ENCODE measurements at regions not wholly inside any gene's neighbourhood (a gene's known extent, or its start where the extent isn't known, plus 50 kb on each side); places are given as distances from the start of the nearest gene placed in this dataset.

- H4K20me1 ChIP-seq (replicated peaks in 1 of 2; ENCODE audit: control insufficient read depth in 1 of 2, insufficient read depth in 2 of 2, low read length in 2 of 2) = no peaks in the 10 kb centered on the region
- no peak overlapping the region for H2AK5ac ChIP-seq (ENCODE audit: low read depth, low read length)
- TF ChIP-seq ASH2L (IDR thresholded peaks at IDR 0.05; ENCODE audit: low read length) = no peak
- no peak for TF ChIP-seq ZNF274 (IDR thresholded peaks at IDR 0.05; ENCODE audit: borderline replicate concordance, extremely low read depth, low read length)
- TF ChIP-seq EZH2 (IDR thresholded peaks at IDR 0.05; ENCODE audit: low read depth, low read length, severe bottlenecking) = no peak
- no peak for TF ChIP-seq RNF2 (IDR thresholded peaks at IDR 0.05; ENCODE audit: borderline replicate concordance, low read depth, low read length, missing control alignments, poor library complexity, severe bottlenecking)
- DNase-seq (ENCODE audit: low read depth in 1 of 2, low spot score in 2 of 2) (no peak), FAIRE-seq (no peak)
- ChIA-PET POLR2A (ENCODE audit: partially characterized antibody) (no interaction called here), CTCF (ENCODE audit: partially characterized antibody) (no interaction called here)
- no peaks in the 10 kb centered on the region for H3K27me3 ChIP-seq (replicated peaks in 1 of 4; ENCODE audit: control insufficient read depth in 3 of 4, extremely low read depth in 1 of 4, insufficient read depth in 3 of 4, low read length in 3 of 4)
- no peak overlapping the region for H3K56ac ChIP-seq (replicated peaks; ENCODE audit: insufficient read length, low read depth, low read length)
- no peak overlapping the region for H4K8ac ChIP-seq (ENCODE audit: extremely low read depth, insufficient read depth, low read length)
- H3K4me3 ChIP-seq (ENCODE audit: extremely low read depth in 1 of 4, insufficient read depth in 2 of 4, low read depth in 3 of 4, low read length in 4 of 4) = no peak overlapping the region
- no peak overlapping the region for H2BK20ac ChIP-seq (ENCODE audit: low read length)
- H2BK5ac ChIP-seq (ENCODE audit: low read depth, low read length) = no peak overlapping the region
- no peak overlapping the region for H3K14ac ChIP-seq (ENCODE audit: insufficient read length)
- no peaks in the 10 kb centered on the region for H3K4me1 ChIP-seq (replicated peaks in 1 of 4; ENCODE audit: control insufficient read depth in 3 of 4, insufficient read depth in 4 of 4, low read length in 3 of 4)
- no peak overlapping the region for H2AFZ ChIP-seq (ENCODE audit: low read length)
- no peak overlapping the region for H3K4me2 ChIP-seq (ENCODE audit: insufficient read depth in 1 of 2, low read depth in 2 of 2, low read length in 2 of 2)
- no peak overlapping the region for H3K18ac ChIP-seq (ENCODE audit: extremely low read depth, low read length)
- no peak overlapping the region for H3K23ac ChIP-seq (ENCODE audit: insufficient read length)
- no peak overlapping the region for H4K5ac ChIP-seq (ENCODE audit: insufficient read length, low read depth, low read length)
- H3K4ac ChIP-seq (replicated peaks; ENCODE audit: insufficient read length, low read depth, low read length) = no peak overlapping the region
- no peaks in the 10 kb centered on the region for H3K23me2 ChIP-seq (ENCODE audit: low read depth, low read length)
- H2BK120ac ChIP-seq (replicated peaks; ENCODE audit: low read depth, low read length) = no peak overlapping the region
- H2BK12ac ChIP-seq (ENCODE audit: low read depth, low read length) = no peak overlapping the region
- no peak overlapping the region for H3K27ac ChIP-seq (ENCODE audit: low read depth, low read length)
- no peak overlapping the region for H2BK15ac ChIP-seq (ENCODE audit: low read length)
- H3K9me3 ChIP-seq (ENCODE audit: insufficient read depth in 2 of 2, low read depth in 1 of 2, low read length in 1 of 2) = no peaks in the 10 kb centered on the region
- no peaks in the 10 kb centered on the region for H3K79me2 ChIP-seq (ENCODE audit: control insufficient read depth in 1 of 2, insufficient read depth in 2 of 2, low read length in 2 of 2)
- no peaks in the 10 kb centered on the region for H3K36me3 ChIP-seq (ENCODE audit: control insufficient read depth in 2 of 4, insufficient read depth in 4 of 4, low read length in 3 of 4)
- no peaks in the 10 kb centered on the region for H3K79me1 ChIP-seq (ENCODE audit: low read depth, low read length)
- no peak overlapping the region for H4K91ac ChIP-seq (replicated peaks; ENCODE audit: insufficient read length, low read length)
- no peak overlapping the region for H3K9ac ChIP-seq (replicated peaks in 1 of 4; ENCODE audit: extremely low read depth in 1 of 4, low read depth in 3 of 4, low read length in 3 of 4)
Measured at GRCh38 chrX:139360356-139360755, 170.2 kb upstream of the F9 start.
